HCT116 (cell line): ENCODE measurements at regions not wholly inside any gene's neighbourhood (a gene's known extent, or its start where the extent isn't known, plus 50 kb on each side); places are given as distances from the start of the nearest gene placed in this dataset.

Experiments
- ATAC-seq: fragments of 200-7000 bp; cut with Tn5 transposase; 2 replicates; pipeline ENCODE4 v1.9.1; 2020; ENCODE audit warnings: mild to moderate bottlenecking, moderate library complexity
- BruUV-seq: library from RNA; stranded (reverse); fragments of 400-500 nt; replicated peaks from 2 replicates; lab custom pipeline; 2021; lab: Mats Ljungman, UMichigan
- CTCF ChIA-PET: fragments of 300-600 bp; sonication (Branson Sonifier 250); formaldehyde crosslinking; loops from one replicate; lab custom pipeline; 2021; ENCODE audit warnings: antibody characterized with exemption; lab: Charles Lee
- POLR2A ChIA-PET: fragments of 300-600, 350-600 bp; sonication (Branson Sonifier 250); formaldehyde crosslinking; loops from one replicate; lab custom pipeline; 2021; ENCODE audit warnings: antibody characterized with exemption; lab: Charles Lee
- RAD21 ChIA-PET, 2 experiments: fragments of 300-600 bp; sonication (Branson Sonifier 250); formaldehyde crosslinking; loops; one replicate each; lab custom pipeline; 2023; ENCODE audit warnings: low total read pairs in 2 of 2; ENCODE audit not compliant: uncharacterized antibody in 2 of 2, unreplicated experiment in 2 of 2, low non-redundant PET in 1 of 2; lab: Charles Lee
- DNase-seq: peaks from one replicate; pipeline ENCODE4 v3.0.0-alpha.2; 2010; ENCODE audit warnings: low read depth, low spot score
- H2AFZ ChIP-seq: fragments of 200-600 bp; shearing (Covaris generic), sonication (generic); 2 replicates; pipeline ENCODE4 v1.6.1; 2017; ENCODE audit warnings: low read depth, mixed run types, mixed read lengths, antibody characterized with exemption, low read length; ENCODE audit not compliant: poor library complexity, severe bottlenecking
- H3K27ac ChIP-seq: 2 replicates; pipeline ENCODE4 v1.5.1; 2012; ENCODE audit warnings: low read depth, low read length
- H3K27me3 ChIP-seq: fragments of 200-600 bp; sonication (generic); 2 replicates; pipeline ENCODE4 v1.6.1; 2016; ENCODE audit warnings: mixed run types, low read length, mixed read lengths; ENCODE audit not compliant: insufficient read depth
- H3K36me3 ChIP-seq, 2 experiments: fragments of 200-500 bp in 1 of 2; fragments of 200-600 bp in 1 of 2; sonication (Bioruptor generic) in 1 of 2; sonication (generic) in 1 of 2; 2 replicates each; pipeline versions ENCODE4 v1.5.1 to v1.6.1; 2014 to 2016; ENCODE audit warnings: low read length in 2 of 2, inconsistent platforms in 1 of 2, mixed read lengths in 1 of 2, mixed run types in 1 of 2; ENCODE audit not compliant: insufficient read depth in 2 of 2, control insufficient read depth in 1 of 2
- H3K4me1 ChIP-seq, 2 experiments: fragments of 200-600 bp in 1 of 2; sonication (generic) in 1 of 2; 2 replicates each; pipeline versions ENCODE4 v1.5.1 to v1.6.1; 2012 to 2017; ENCODE audit warnings: low read length in 2 of 2, inconsistent platforms in 1 of 2, mild to moderate bottlenecking in 1 of 2, mixed read lengths in 1 of 2, mixed run types in 1 of 2, moderate library complexity in 1 of 2; ENCODE audit not compliant: insufficient read depth in 2 of 2, control insufficient read depth in 1 of 2
- H3K4me2 ChIP-seq: fragments of 200-600 bp; sonication (generic); 2 replicates; pipeline ENCODE4 v1.6.1; 2017; ENCODE audit warnings: mixed run types, low read length, mixed read lengths
- H3K4me3 ChIP-seq, 2 experiments: fragments of 200-600 bp in 1 of 2; sonication (generic) in 1 of 2; replicated peaks in 1 of 2; 2 replicates each; pipeline ENCODE4 v1.5.1; 2011 to 2016; ENCODE audit warnings: low read length in 2 of 2, control low read depth in 1 of 2, low read depth in 1 of 2, mild to moderate bottlenecking in 1 of 2, mixed read lengths in 1 of 2, mixed run types in 1 of 2
- H3K79me2 ChIP-seq: fragments of 200-600 bp; sonication (generic); 2 replicates; pipeline ENCODE4 v1.6.1; 2017; ENCODE audit warnings: mild to moderate bottlenecking, mixed run types, low read length, moderate library complexity, mixed read lengths; ENCODE audit not compliant: insufficient read depth
- H3K9ac ChIP-seq: fragments of 200-600 bp; sonication (generic); 2 replicates; pipeline ENCODE4 v1.6.1; 2016; ENCODE audit warnings: low read length, mixed read lengths
- H3K9me2 ChIP-seq: fragments of 200-600 bp; sonication (generic), shearing (Covaris generic); 2 replicates; pipeline ENCODE4 v1.6.1; 2017; ENCODE audit warnings: mixed run types, mild to moderate bottlenecking, moderate library complexity; ENCODE audit not compliant: insufficient read depth
- H3K9me3 ChIP-seq, 2 experiments: fragments of 200-500 bp in 1 of 2; fragments of 200-600 bp in 1 of 2; sonication (Bioruptor generic) in 1 of 2; sonication (generic) in 1 of 2; 2 replicates each; pipeline ENCODE4 v1.6.1; 2014 to 2017; ENCODE audit warnings: low read length in 2 of 2, mixed read lengths in 2 of 2, inconsistent platforms in 1 of 2, low read depth in 1 of 2, mild to moderate bottlenecking in 1 of 2, mixed run types in 1 of 2, moderate library complexity in 1 of 2; ENCODE audit not compliant: control insufficient read depth in 1 of 2, insufficient read depth in 1 of 2
- H4K20me1 ChIP-seq: fragments of 200-600 bp; sonication (generic), shearing (Covaris generic); 2 replicates; pipeline ENCODE4 v1.6.1; 2017; ENCODE audit warnings: mixed run types, mild to moderate bottlenecking, moderate library complexity; ENCODE audit not compliant: insufficient read depth
- CBX3 ChIP-seq: IDR thresholded peaks from 2 replicates; pipeline ENCODE4 v1.6.1; 2012; ENCODE audit warnings: low read depth
- CEBPB ChIP-seq: IDR thresholded peaks from 2 replicates; pipeline ENCODE4 v1.6.1; 2012; ENCODE audit warnings: low read depth
- EGR1 ChIP-seq: IDR thresholded peaks from 2 replicates; pipeline ENCODE4 v1.6.1; 2012; ENCODE audit warnings: low read depth
- ELF1 ChIP-seq: IDR thresholded peaks from 2 replicates; pipeline ENCODE4 v1.6.1; 2012; ENCODE audit warnings: low read depth, borderline replicate concordance
- JUND ChIP-seq: IDR thresholded peaks from 2 replicates; pipeline ENCODE4 v1.6.1; 2012
- POLR2AphosphoS5 ChIP-seq: IDR thresholded peaks from 2 replicates; pipeline ENCODE4 v1.6.1; 2011; ENCODE audit warnings: mild to moderate bottlenecking, low read depth, low read length, moderate library complexity
- REST ChIP-seq: IDR thresholded peaks from 2 replicates; pipeline ENCODE4 v1.6.1; 2012; ENCODE audit warnings: low read depth
- SIN3A ChIP-seq: IDR thresholded peaks from 2 replicates; pipeline ENCODE4 v1.6.1; 2012; ENCODE audit warnings: low read depth
- SP1 ChIP-seq: IDR thresholded peaks from 2 replicates; pipeline ENCODE4 v1.6.1; 2012; ENCODE audit warnings: low read depth
- TCF7L2 ChIP-seq: IDR thresholded peaks from 2 replicates; pipeline ENCODE4 v1.7.0; 2011; ENCODE audit warnings: borderline replicate concordance, inconsistent platforms; ENCODE audit not compliant: insufficient read depth, insufficient read length; ENCODE audit errors: extremely low read depth
- ZNF274 ChIP-seq: fragments of 200-500 bp; sonication (Bioruptor generic); IDR thresholded peaks from 2 replicates; pipeline ENCODE4 v1.6.1; 2014; ENCODE audit warnings: mild to moderate bottlenecking, low read depth, low read length, inconsistent platforms
- intact Hi-C: fragments of 100-400 bp; cut with micrococcal nuclease; formaldehyde crosslinking; loops from 2 replicates; pipeline ENCODE4 v1.10.0; 2022

- no peak overlapping the region for H2AFZ ChIP-seq
- H3K4me2 ChIP-seq = no peak overlapping the region
- ChIA-PET CTCF (no interaction called here), POLR2A (no interaction called here)
- no peak for ATAC-seq
- H3K9ac ChIP-seq = no peak overlapping the region
- no peaks in the 10 kb centered on the region for H3K9me2 ChIP-seq
- H4K20me1 ChIP-seq = no peaks in the 10 kb centered on the region
- no peaks in the 10 kb centered on the region for H3K9me3 ChIP-seq
- no peaks in the 10 kb centered on the region for H3K27me3 ChIP-seq
- H3K27ac ChIP-seq = no peak overlapping the region
- no peak for DNase-seq
- H3K4me3 ChIP-seq = no peak overlapping the region
- intact Hi-C loops = no loop called here
- H3K79me2 ChIP-seq = no peaks in the 10 kb centered on the region
- H3K36me3 ChIP-seq = no peaks in the 10 kb centered on the region
- H3K4me1 ChIP-seq = no peaks in the 10 kb centered on the region
- TF ChIP-seq ELF1 (no peak), EGR1 (no peak), JUND (no peak), ZNF274 (no peak), REST (no peak), CEBPB (no peak), SP1 (no peak), CBX3 (no peak)
- TF ChIP-seq, all 23 proteins: peak for 0
- RAD21 ChIA-PET = no interaction called here
- BruUV-seq = no TSS peak
Measured at GRCh38 chrX:26411045-26411444, 195.1 kb downstream of the MAGEB5 start.

GRCh38 chrX:26409636-26410035 lies 193.7 kb downstream of the MAGEB5 start:
- Histone ChIP-seq H3K27ac (no peak overlapping the region), H3K36me3 (no peaks in the 10 kb centered on the region), H3K4me2 (no peak overlapping the region), H3K9ac (no peak overlapping the region), H3K9me2 (no peaks in the 10 kb centered on the region), H3K9me3 (no peaks in the 10 kb centered on the region), H2AFZ (no peak overlapping the region), H4K20me1 (no peaks in the 10 kb centered on the region), H3K4me1 (no peaks in the 10 kb centered on the region), H3K27me3 (no peaks in the 10 kb centered on the region), H3K79me2 (no peaks in the 10 kb centered on the region), H3K4me3 (no peak overlapping the region)
- RAD21 ChIA-PET = no interaction called here
- ATAC-seq (no peak), DNase-seq (no peak)
- intact Hi-C loops = loop anchor here (10.0 kb wide), 1 partner anchor 65 kb away; no protein-coding TSS in a partner anchor
- POLR2A ChIA-PET = no interaction called here
- TF ChIP-seq TCF7L2 (no peak), SIN3A (no peak), CEBPB (no peak), POLR2AphosphoS5 (no peak)
- BruUV-seq = no TSS peak
- CTCF ChIA-PET = no interaction called here
